Thyroid gland (tissue), 4 donors: ENCODE measurements at regions not wholly inside any gene's neighbourhood (a gene's known extent, or its start where the extent isn't known, plus 50 kb on each side); places are given as distances from the start of the nearest gene placed in this dataset.

Experiments used
- DNase-seq, 2 donors: peaks; one replicate each; pipeline ENCODE4 v3.0.0-alpha.2; 2019
- H3K27ac ChIP-seq, 3 donors: fragments of 200-600 bp; sonication (generic); 1 replicate in 2 of 3; 2 replicates in 1 of 3; pipeline ENCODE4 v1.5.1; 2016 to 2019; ENCODE audit warnings: mild to moderate bottlenecking in 1 of 3, moderate library complexity in 1 of 3
- H3K27me3 ChIP-seq: fragments of 200-600 bp; sonication (generic); one replicate; pipeline ENCODE4 v1.5.1; 2019
- H3K36me3 ChIP-seq, 2 donors: fragments of 200-600 bp; sonication (generic); one replicate each; pipeline ENCODE4 v1.5.1; 2016 to 2019
- H3K4me1 ChIP-seq, 2 donors: fragments of 200-600 bp; sonication (generic); one replicate each; pipeline ENCODE4 v1.5.1; 2017 to 2019
- H3K4me3 ChIP-seq, 3 donors: fragments of 200-600 bp; sonication (generic); replicated peaks in 1 of 3; 1 replicate in 2 of 3; 2 replicates in 1 of 3; pipeline ENCODE4 v1.5.1; 2016; ENCODE audit warnings: mild to moderate bottlenecking in 1 of 3
- H3K9me3 ChIP-seq: fragments of 200-600 bp; sonication (generic); one replicate; pipeline ENCODE4 v1.5.1; 2017
- CTCF ChIP-seq, 6 experiments: fragments of 200-600 bp in 3 of 6; fragments of 450-650 bp in 3 of 6; sonication (generic) in 3 of 6; IDR thresholded peaks; one replicate each; pipeline ENCODE4 v1.5.1; 2016 to 2019; ENCODE audit warnings: antibody characterized with exemption in 6 of 6, mild to moderate bottlenecking in 2 of 6, inconsistent platforms in 1 of 6, moderate library complexity in 1 of 6
- POLR2A ChIP-seq, 2 donors: fragments of 450-650 bp; IDR thresholded peaks; one replicate each; pipeline ENCODE4 v1.6.1; 2017; ENCODE audit warnings: antibody characterized with exemption in 2 of 2, mild to moderate bottlenecking in 2 of 2, moderate library complexity in 1 of 2
- WGBS, 2 donors: methylation state at CpG; one replicate each; pipeline ENCODE4 v1.1.5; 2017; 5-methylcytosine and 5-hydroxymethylcytosine counted together
- intact Hi-C: fragments of 100-400 bp; cut with DNase I; formaldehyde crosslinking; loops from one replicate; pipeline ENCODE4 v1.15.1; 2023

- Histone ChIP-seq H3K27ac (no peak overlapping the region), H3K4me1 (no peaks in the 10 kb centered on the region), H3K9me3 (no peaks in the 10 kb centered on the region), H3K4me3 (no peak overlapping the region), H3K27me3 (no peaks in the 10 kb centered on the region), H3K36me3 (no peaks in the 10 kb centered on the region)
- intact Hi-C loops, result no loop called here
- TF ChIP-seq POLR2A (IDR thresholded peaks at IDR 0.05), result no peak
- no peak for TF ChIP-seq CTCF (IDR thresholded peaks at IDR 0.05)
- no peak for DNase-seq
- WGBS, 2 donors, result 59 to 73% methylated on average over 1 of the region's 1 CpG
Observed at GRCh38 chr7:91407942-91408341, 143.7 kb downstream of the FZD1 start.

GRCh38 chr7:91408388-91409154, 144.3 kb downstream of the FZD1 start:
- H3K27me3 ChIP-seq, result no peaks in the 10 kb centered on the region
- H3K27ac ChIP-seq, result no peak overlapping the region
- H3K4me3 ChIP-seq, result no peak overlapping the region
- no peaks in the 10 kb centered on the region for H3K36me3 ChIP-seq
- intact Hi-C loops, result no loop called here
- H3K4me1 ChIP-seq, result no peaks in the 10 kb centered on the region
- no peaks in the 10 kb centered on the region for H3K9me3 ChIP-seq
- 85 to 93% methylated on average over 5 of the region's 5 CpGs for WGBS, 2 donors
- DNase-seq, result no peak
- no peak for TF ChIP-seq POLR2A (IDR thresholded peaks at IDR 0.05)
- TF ChIP-seq CTCF (IDR thresholded peaks at IDR 0.05), result no peak

GRCh38 chr7:91411060-91411459, 146.8 kb downstream of the FZD1 start:
- H3K27ac ChIP-seq, result no peak overlapping the region
- WGBS, 2 donors, result 73 to 88% methylated on average over 4 of the region's 4 CpGs
- DNase-seq, result no peak
- no peak overlapping the region for H3K4me3 ChIP-seq
- intact Hi-C loops, result no loop called here
- TF ChIP-seq CTCF (IDR thresholded peaks at IDR 0.05) (no peak), POLR2A (IDR thresholded peaks at IDR 0.05) (no peak)
- no peaks in the 10 kb centered on the region for H3K36me3 ChIP-seq
- H3K9me3 ChIP-seq, result no peaks in the 10 kb centered on the region
- H3K27me3 ChIP-seq, result no peaks in the 10 kb centered on the region
- no peaks in the 10 kb centered on the region for H3K4me1 ChIP-seq

- H3K36me3 ChIP-seq, result no peaks in the 10 kb centered on the region
- H3K27ac ChIP-seq, result no peak overlapping the region
- no peaks in the 10 kb centered on the region for H3K4me1 ChIP-seq
- no peak overlapping the region for H3K4me3 ChIP-seq
- no peaks in the 10 kb centered on the region for H3K9me3 ChIP-seq
- intact Hi-C loops, result no loop called here
- no peak for DNase-seq
- no peak for TF ChIP-seq CTCF (IDR thresholded peaks at IDR 0.05)
- TF ChIP-seq POLR2A (IDR thresholded peaks at IDR 0.05), result no peak
- 47% methylated on average over 2 of the region's 2 CpGs for WGBS, 2 donors
- no peaks in the 10 kb centered on the region for H3K27me3 ChIP-seq
Observed at GRCh38 chr7:91412298-91412697, 148.1 kb downstream of the FZD1 start.

- WGBS, 2 donors, result 50 to 57% methylated on average over 2 of the region's 2 CpGs
- intact Hi-C loops, result no loop called here
Observed at GRCh38 chr7:91414734-91415133, 150.5 kb downstream of the FZD1 start.

More at GRCh38 chr7:91414734-91415133, 150.5 kb downstream of the FZD1 start:
- Histone ChIP-seq H3K4me1 (no peaks in the 10 kb centered on the region), H3K27ac (no peak overlapping the region), H3K36me3 (no peaks in the 10 kb centered on the region), H3K27me3 (no peaks in the 10 kb centered on the region), H3K4me3 (no peak overlapping the region), H3K9me3 (no peaks in the 10 kb centered on the region)
- TF ChIP-seq POLR2A (IDR thresholded peaks at IDR 0.05), result no peak
- no peak for TF ChIP-seq CTCF (IDR thresholded peaks at IDR 0.05)
- DNase-seq, result no peak
